PC-3 (cell line): ENCODE measurements at regions not wholly inside any gene's neighbourhood (a gene's known extent, or its start where the extent isn't known, plus 50 kb on each side); places are given as distances from the start of the nearest gene placed in this dataset.

Experiments
- CTCF ChIP-seq: fragments of 300-600 bp; sonication (generic); conservative IDR thresholded peaks from 2 replicates; pipeline ENCODE4 v1.5.1; 2017; ENCODE audit warnings: antibody characterized with exemption, low read depth, mild to moderate bottlenecking, low read length
- EZH2 ChIP-seq: fragments of 300-600 bp; sonication (generic); IDR thresholded peaks from one replicate; pipeline ENCODE4 v1.6.1; 2017; ENCODE audit warnings: antibody characterized with exemption, mild to moderate bottlenecking, low read length; ENCODE audit not compliant: unreplicated experiment
- EZH2phosphoT487 ChIP-seq: fragments of 300-600 bp; sonication (generic); IDR thresholded peaks from 2 replicates; pipeline ENCODE4 v1.6.1; 2018; ENCODE audit warnings: mild to moderate bottlenecking, antibody characterized with exemption, low read length, borderline replicate concordance

DNA sequence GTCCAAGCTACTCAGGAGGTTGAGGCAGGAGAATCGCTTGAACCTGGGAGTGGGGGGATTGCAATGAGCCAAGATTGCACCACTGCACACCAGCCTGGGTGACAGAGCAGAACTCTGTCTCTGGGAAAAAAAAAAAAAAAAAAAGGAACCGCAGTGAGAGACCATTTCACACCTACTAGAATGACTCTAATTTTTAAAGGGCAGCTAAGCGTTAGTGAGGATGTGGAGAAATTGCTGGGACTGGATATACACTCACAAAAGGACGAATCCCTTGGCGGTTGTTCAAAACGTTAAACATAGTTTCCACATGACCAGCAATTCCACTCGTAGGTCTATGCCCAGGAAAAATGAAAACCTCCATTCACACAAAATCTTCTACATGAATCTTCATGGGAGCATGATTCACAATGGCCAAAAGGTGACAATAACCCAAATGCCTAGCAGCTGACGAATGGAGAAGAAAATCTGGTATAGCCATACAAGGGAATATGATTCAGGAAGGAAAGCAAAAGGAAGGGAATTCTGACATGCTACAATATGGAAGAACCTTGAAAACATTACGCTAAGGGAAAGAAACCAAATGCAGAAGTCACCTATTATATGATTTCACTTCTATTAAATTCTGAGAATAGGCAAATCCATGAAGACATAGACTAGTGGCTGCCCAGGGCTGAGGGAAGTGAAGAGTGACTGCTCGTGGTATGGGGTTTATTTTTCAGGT, 127.0 kb downstream of the CHSY1 start:
- TF ChIP-seq EZH2phosphoT487 (no peak), CTCF (no peak), EZH2 (no peak)
